GM12865 (cell line): ENCODE measurements at regions not wholly inside any gene's neighbourhood (a gene's known extent, or its start where the extent isn't known, plus 50 kb on each side); places are given as distances from the start of the nearest gene placed in this dataset.

Experiments used
- DNase-seq: peaks from one replicate; pipeline ENCODE4 v3.0.0; 2010; ENCODE audit warnings: low read depth
- H3K4me3 ChIP-seq: 2 replicates; pipeline ENCODE4 v1.5.1; 2011; ENCODE audit warnings: mild to moderate bottlenecking, low read depth, low read length, control low read depth
- CTCF ChIP-seq: IDR thresholded peaks from 2 replicates; pipeline ENCODE4 v1.5.1; 2011; ENCODE audit warnings: low read length, control low read depth, low read depth, inconsistent platforms; ENCODE audit not compliant: insufficient read depth; ENCODE audit errors: missing control alignments

- TF ChIP-seq CTCF, result no peak
- DNase-seq, result no peak
These were observed 177.1 kb downstream of the ANKRD60 start for GRCh38 chr20:58051367-58051766.

GRCh38 chr20:58048096-58048702 is 180.3 kb downstream of the ANKRD60 start:
- peak; percentile 9 for DNase-seq

More at GRCh38 chr20:58051367-58051766, 177.1 kb downstream of the ANKRD60 start:
- H3K4me3 ChIP-seq, result no peak overlapping the region

GRCh38 chr20:58046311-58046710 is 182.1 kb downstream of the ANKRD60 start:
- no peak for TF ChIP-seq CTCF
- no peak for DNase-seq
- no peak overlapping the region for H3K4me3 ChIP-seq

More at GRCh38 chr20:58048096-58048702, 180.3 kb downstream of the ANKRD60 start:
- TF ChIP-seq CTCF, result no peak
- H3K4me3 ChIP-seq, result no peak overlapping the region

GRCh38 chr20:58045579-58045978 is 182.9 kb downstream of the ANKRD60 start:
- H3K4me3 ChIP-seq, result no peak overlapping the region
- TF ChIP-seq CTCF, result no peak
- no peak for DNase-seq

- no peak for TF ChIP-seq CTCF
- DNase-seq, result no peak
- H3K4me3 ChIP-seq, result no peak overlapping the region
These were observed 183.4 kb downstream of the ANKRD60 start for GRCh38 chr20:58044931-58045555.

GRCh38 chr20:58044286-58044685 is 184.2 kb downstream of the ANKRD60 start:
- TF ChIP-seq CTCF, result no peak
- H3K4me3 ChIP-seq, result no peak overlapping the region
- DNase-seq, result no peak
